Stimulated activated CD4-positive, alpha-beta T cell treated with anti-CD3 and anti-CD28 coated beads, Interleukin-12 subunit alpha, Interleukin-12 subunit beta, amount 100 ng/mL, for 48 hours (primary cell): ENCODE measurements at regions not wholly inside any gene's neighbourhood (a gene's known extent, or its start where the extent isn't known, plus 50 kb on each side); places are given as distances from the start of the nearest gene placed in this dataset.
"Not testable (repeated sequence)": the region's sequence is repeated elsewhere in the genome, so short reads cannot be mapped to it uniquely, and the experiment has no call there.

Experiments used
- DNase-seq, 3 donors: peaks; one replicate each; pipeline ENCODE4 v3.0.0-alpha.2; 2020; ENCODE audit warnings: low read depth in 2 of 3, low spot score in 1 of 3

- no peak for DNase-seq
Observed at GRCh38 chr12:61531195-61531594, 729.0 kb upstream of the USP15 start.

- no peak for DNase-seq
Observed at GRCh38 chr12:61536117-61536516, 724.1 kb upstream of the USP15 start.

GRCh38 chr12:61536525-61536924, 723.7 kb upstream of the USP15 start:
- no peak for DNase-seq

- no peak for DNase-seq
Observed at GRCh38 chr12:61538951-61539350, 721.3 kb upstream of the USP15 start.

GRCh38 chr12:61542551-61542950, 717.7 kb upstream of the USP15 start:
- DNase-seq = no peak

- DNase-seq = no peak
Observed at GRCh38 chr12:61546296-61546695, 713.9 kb upstream of the USP15 start.

- no peak for DNase-seq
Observed at GRCh38 chr12:61553091-61553490, 707.1 kb upstream of the USP15 start.

GRCh38 chr12:61554268-61555008, 705.8 kb upstream of the USP15 start:
- DNase-seq = no peak

- DNase-seq = no peak
Observed at GRCh38 chr12:61563665-61564450, 696.3 kb upstream of the USP15 start.

- no peak for DNase-seq
Observed at GRCh38 chr12:61564466-61564865, 695.7 kb upstream of the USP15 start.

GRCh38 chr12:61566183-61566582, 694.0 kb upstream of the USP15 start:
- DNase-seq = no peak

- no peak for DNase-seq
Observed at GRCh38 chr12:61574339-61574738, 685.9 kb upstream of the USP15 start.

GRCh38 chr12:61584943-61585342, 675.3 kb upstream of the USP15 start:
- no peak for DNase-seq

- not testable (repeated sequence) for DNase-seq
Observed at GRCh38 chr12:61590864-61591263, 669.3 kb upstream of the USP15 start.

GRCh38 chr12:61610143-61610542, 650.1 kb upstream of the USP15 start:
- no peak for DNase-seq

GRCh38 chr12:61629702-61630101, 630.5 kb upstream of the USP15 start:
- DNase-seq = no peak

- no peak for DNase-seq
Observed at GRCh38 chr12:61646639-61647038, 613.6 kb upstream of the USP15 start.

GRCh38 chr12:61647566-61647965, 612.6 kb upstream of the USP15 start:
- no peak for DNase-seq

GRCh38 chr12:61652265-61652664, 607.9 kb upstream of the USP15 start:
- DNase-seq = no peak

GRCh38 chr12:61654698-61655097, 605.5 kb upstream of the USP15 start:
- no peak for DNase-seq

- DNase-seq = no peak
Observed at GRCh38 chr12:61655241-61655640, 605.0 kb upstream of the USP15 start.

- DNase-seq = no peak
Observed at GRCh38 chr12:61667676-61668075, 592.5 kb upstream of the USP15 start.

GRCh38 chr12:61676520-61676919, 583.7 kb upstream of the USP15 start:
- DNase-seq = no peak
